GM21367 (cell line): ENCODE measurements at regions not wholly inside any gene's neighbourhood (a gene's known extent, or its start where the extent isn't known, plus 50 kb on each side); places are given as distances from the start of the nearest gene placed in this dataset.

ENCODE experiments used
- ATAC-seq: cut with Tn5 transposase; IDR thresholded peaks from one replicate; pipeline ENCODE4 v1.9.1; 2021; ENCODE audit not compliant: unreplicated experiment

- no peak for ATAC-seq
These were observed 163.5 kb downstream of the RNF152 start for GRCh38 chr18:61729322-61729721.

DNA sequence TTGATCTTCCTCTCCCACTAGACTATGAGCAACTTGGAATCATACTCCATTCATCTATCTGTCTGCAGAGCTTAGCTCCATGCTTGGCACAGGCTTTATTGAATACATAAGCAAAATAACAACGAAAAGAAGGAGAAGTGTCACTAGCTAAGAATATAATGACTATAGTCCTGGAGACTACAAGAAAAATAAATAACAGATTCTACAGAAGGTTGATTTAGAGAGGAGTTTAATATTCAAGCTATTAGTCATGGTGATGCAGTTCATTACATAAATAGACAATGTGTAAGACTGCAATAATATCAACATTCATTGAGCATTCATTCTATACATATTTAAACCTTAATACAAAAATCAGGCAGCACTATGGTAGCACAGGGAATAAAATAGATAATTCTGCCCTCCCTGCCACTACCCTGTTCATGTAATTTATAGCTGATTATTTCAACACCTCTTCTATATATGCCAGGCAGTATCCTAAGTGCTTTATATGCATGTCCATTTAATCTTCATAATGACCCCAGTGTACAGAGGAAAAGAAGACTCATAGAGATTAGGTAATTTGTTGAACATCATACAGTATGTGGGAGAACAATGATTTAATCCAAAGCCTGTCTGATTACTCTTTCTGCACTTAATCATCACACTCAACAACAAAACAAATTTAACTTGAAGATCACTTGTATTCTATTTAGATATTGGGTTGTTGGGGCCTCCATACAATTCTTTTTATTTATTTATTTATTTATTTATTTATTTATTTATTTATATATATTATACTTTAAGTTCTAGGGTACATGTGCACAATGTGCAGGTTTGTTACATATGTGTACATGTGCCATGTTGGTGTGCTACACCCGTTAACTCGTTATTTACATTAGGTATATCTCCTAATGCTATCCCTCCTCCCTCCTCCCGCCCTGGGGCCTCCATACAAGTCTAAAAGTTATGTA lies 165.3 kb downstream of the RNF152 start:
- ATAC-seq: no peak

GRCh38 chr18:61724532-61724931 lies 168.3 kb downstream of the RNF152 start:
- no peak for ATAC-seq

- ATAC-seq: no peak
These were observed 170.6 kb downstream of the RNF152 start for GRCh38 chr18:61722247-61722646.

GRCh38 chr18:61720496-61720895 lies 172.3 kb downstream of the RNF152 start:
- no peak for ATAC-seq

- ATAC-seq: no peak
These were observed 173.1 kb downstream of the RNF152 start for GRCh38 chr18:61719671-61720070.

DNA sequence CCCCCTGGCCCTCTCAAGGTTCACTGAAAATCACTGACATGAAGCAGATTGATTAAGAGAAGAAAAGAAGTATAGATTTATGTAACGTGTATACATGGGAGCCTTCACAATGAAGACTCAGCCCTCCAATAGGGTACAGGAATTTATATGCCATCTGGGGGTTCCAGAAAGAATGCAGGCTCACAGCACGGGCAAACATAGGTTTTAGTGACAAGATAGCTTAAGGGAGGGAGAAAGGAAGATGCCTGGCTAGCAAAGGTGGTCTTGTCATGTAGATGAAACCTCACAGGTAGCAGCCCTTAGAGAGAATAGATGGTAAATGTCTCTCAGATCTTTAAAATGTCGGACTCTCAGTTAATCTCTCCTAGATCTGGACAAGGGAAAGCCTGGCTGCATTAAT lies 173.9 kb downstream of the RNF152 start:
- ATAC-seq: no peak

DNA sequence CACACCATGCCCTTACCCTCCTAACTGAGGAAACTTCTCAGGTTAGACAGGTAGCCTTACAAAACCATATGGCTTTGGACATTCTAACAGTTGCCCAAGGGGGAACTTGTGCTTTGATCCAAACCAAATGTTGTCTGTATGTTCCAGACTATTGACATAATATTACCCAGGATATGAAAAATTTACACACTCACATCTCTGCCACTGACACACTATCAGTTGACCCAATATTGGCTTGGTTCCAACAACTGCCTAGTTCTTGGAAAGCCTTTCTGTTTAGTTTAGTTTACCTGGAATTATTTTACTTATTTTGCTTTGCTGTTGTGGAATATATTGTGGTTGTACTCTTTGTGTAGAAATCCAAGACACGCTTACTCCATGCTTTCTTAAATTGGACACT lies 178.4 kb downstream of the RNF152 start:
- ATAC-seq: no peak

- ATAC-seq: no peak
These were observed 179.3 kb downstream of the RNF152 start for GRCh38 chr18:61713502-61713901.

DNA sequence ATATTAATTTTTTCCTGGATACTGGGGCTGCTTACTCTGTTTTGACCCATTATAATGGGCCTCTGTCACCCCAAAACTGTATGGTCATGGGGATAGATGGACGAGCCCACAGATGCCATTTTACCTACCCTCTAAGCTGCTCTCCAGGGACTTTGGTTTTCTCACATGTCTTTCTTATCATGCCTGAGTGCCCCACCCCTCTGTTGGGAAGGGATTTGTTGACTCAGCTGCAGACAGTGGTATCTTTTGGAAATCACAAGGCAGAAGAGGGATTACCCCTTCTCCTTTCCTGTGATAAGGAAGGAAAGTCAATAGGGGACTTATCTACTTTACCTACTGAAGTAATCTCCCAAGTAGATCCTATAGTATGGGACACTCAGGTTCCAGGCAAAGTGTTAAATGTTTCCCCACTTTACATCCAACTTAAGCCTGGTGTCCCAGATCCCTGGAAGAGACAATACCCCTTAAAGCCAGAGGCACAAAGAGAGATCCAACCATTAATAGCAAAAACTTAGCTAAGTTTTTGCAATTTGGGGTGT lies 182.7 kb downstream of the RNF152 start:
- ATAC-seq: no peak

GRCh38 chr18:61706276-61706915 lies 186.4 kb downstream of the RNF152 start:
- ATAC-seq: no peak

DNA sequence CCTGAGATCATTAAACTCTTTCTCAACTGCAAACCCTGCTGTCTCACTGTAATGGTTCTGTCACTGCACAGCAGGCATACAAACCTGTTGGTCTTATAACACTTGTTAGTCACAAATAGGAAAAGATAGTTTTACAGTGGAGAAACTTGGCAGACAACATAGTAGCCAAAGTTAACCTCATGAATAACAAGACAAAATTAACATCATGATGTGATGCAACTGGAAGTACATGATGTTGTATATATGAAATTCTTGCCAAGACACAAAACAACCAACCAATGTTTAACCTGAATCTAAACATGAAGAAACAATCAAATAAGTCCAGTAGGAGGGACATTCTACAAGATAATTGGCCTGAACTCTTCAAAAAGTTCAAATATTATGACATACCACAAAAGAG lies 189.3 kb downstream of the RNF152 start:
- ATAC-seq: no peak

DNA sequence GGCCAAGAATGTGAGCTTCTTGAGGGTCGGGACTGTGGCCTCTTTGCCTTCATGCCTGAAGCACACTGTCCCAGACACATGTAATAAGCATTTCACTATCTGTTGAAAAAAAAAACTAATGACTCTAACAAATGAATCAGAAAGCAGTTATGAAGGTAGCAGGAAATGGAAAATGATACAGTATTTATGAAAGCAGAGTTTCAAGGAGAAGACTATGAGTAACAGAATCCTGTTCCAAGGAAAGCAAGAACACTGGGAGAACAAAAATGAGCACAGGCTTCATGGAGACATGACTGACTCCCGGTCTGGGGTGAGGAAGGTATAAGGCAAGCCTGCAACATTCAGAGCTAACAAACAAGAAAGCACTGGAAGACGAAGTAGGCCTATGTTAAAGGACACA lies 190.8 kb downstream of the RNF152 start:
- no peak for ATAC-seq

DNA sequence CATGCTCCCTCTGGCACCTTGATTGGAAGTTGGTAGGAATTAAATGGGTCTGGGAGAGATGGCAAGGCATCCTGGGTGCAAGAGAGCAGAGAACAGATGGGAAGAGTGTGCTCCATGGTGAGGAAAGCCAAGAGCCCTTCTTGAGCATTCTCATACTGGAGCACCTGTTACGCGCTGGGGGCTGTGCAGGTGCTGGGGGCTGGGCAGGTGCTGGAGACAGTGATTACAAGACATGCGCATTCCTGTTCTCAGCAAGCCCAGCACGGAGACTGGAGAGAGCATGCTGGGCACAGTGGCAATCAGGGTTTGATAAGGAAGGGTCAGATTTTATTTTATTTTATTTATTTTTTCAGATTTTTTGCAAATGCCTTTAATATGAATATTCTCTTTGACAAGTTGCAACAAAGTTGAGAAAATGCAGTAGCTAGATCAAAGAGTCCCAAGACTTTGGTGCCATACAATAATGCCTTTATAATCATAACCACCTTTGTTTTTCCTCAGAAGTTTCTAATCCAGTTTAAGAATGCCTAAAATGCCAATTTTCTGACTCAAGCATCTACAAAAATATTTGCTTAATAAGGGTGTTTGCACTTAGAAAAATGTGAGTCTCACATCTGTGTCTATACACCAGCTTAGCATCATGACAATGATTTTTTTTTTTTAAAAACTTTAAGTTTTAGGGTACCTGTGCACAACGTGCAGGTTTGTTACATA lies 193.3 kb downstream of the RNF152 start:
- ATAC-seq: no peak

GRCh38 chr18:61697306-61697909 lies 195.4 kb downstream of the RNF152 start:
- no peak for ATAC-seq

- no peak for ATAC-seq
These were observed 198.6 kb downstream of the RNF152 start for GRCh38 chr18:61694236-61694635.

DNA sequence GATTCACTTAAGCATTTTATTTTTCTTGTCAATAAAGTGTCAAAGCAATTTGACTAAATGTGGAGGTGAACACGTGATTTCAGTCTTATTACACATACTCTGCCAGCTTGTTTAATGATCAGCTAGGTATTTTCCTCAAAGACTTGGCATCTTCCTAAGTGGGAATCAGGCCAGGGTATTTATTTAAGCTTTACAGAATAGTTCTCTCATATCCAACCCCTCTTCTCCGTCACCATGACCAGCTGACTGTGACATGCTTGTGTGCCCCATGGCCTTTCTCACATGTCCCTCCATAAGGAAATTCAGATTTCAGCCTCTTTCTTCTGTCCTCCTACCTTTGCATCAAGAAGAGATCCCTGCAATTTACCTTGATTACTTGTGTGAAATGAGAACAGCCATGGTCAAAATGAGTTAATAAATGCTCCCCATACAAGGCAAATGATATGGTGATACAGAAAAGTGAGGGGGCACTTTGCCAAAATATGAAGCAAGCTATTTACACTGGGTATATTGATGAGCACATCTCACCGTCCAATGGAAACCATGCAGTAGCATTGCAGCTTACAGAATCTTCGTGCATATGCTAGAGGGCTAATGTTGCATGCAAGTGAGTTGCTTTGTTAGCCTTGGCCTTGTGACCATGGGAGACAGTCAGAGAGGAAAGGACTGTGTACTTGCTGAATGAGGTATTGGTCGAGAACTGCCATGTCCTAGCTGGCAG lies 202.2 kb downstream of the RNF152 start:
- no peak for ATAC-seq

- no peak for ATAC-seq
These were observed 205.5 kb downstream of the RNF152 start for GRCh38 chr18:61687317-61687716.

DNA sequence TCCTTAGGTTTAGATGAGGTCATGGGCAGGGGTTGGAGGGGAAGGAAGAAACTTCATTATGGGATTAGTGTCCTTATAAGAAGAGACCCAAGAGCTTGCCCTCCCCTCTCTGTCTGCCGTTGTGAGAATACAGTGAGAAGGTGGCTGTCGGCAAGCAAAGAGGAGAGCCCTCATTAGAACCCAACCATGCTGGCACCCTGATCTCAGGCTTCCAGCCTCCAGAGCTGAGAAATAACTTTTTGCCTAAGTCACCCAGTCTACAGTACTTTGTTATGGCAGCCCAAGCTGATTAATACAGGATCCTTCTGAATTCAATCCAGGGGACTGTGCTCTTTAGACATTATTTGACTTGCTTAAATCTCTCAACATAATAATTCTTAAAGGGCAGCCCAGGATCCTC lies 209.0 kb downstream of the RNF152 start:
- no peak for ATAC-seq

DNA sequence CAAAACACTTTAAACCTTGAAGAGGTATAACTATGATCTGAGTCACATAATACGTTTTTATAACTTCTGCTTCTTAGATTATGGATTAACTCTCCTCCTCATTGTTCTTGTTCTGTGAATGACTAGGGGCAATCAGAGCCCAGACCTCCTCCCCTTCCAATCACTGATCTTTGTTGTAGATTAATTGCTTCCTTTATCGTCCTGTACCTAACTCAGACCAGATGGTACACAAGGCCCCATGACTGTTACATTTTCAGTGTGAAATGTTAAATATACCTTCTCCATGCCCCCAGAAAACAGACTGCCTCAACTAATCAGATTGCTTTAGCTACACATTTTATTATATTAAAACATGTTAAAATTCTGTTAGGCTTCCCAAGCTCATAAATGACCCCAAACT lies 211.7 kb downstream of the RNF152 start:
- ATAC-seq: no peak
